Keratinocyte (primary cell): ENCODE measurements at regions not wholly inside any gene's neighbourhood (a gene's known extent, or its start where the extent isn't known, plus 50 kb on each side); places are given as distances from the start of the nearest gene placed in this dataset.

Experiments used
- EZH2 ChIP-seq: IDR thresholded peaks from one replicate; pipeline ENCODE4 v1.6.1; 2012; ENCODE audit warnings: inconsistent platforms, mild to moderate bottlenecking, low read length, moderate library complexity
- TF ChIP-seq, protein P1 (sequence below), 3 experiments: IDR thresholded peaks in 1 of 3; conservative IDR thresholded peaks in 1 of 3; optimal IDR thresholded peaks in 1 of 3; 2 replicates in 2 of 3; 3 replicates in 1 of 3; pipeline versions ENCODE3 to v1.5.1; 2011; ENCODE audit warnings: low read length in 3 of 3, mild to moderate bottlenecking in 3 of 3, moderate library complexity in 2 of 3, control low read depth in 1 of 3, inconsistent platforms in 1 of 3; ENCODE audit not compliant: insufficient read depth in 2 of 3; ENCODE audit errors: extremely low read depth in 1 of 3

DNA sequence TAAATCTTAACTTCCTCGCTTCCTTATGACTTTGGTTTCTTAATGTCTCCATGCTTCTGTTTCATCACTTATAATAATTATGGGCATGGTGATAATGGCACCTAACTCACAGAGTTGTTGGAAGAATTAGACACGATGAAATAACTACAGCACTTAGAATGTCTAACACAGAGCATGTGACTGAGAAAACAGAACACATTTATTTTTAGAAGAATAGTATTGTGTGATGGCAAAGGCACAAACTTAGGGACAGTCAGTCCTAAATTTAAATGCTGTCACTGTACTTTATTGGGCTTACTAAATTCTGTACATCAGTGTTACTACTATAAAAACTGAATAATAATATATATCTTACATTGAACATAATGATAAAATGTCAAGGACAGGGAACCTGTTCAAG, 391.1 kb upstream of the JAG1 start:
- TF ChIP-seq EZH2 = no peak
- TF ChIP-seq, protein P1, sequence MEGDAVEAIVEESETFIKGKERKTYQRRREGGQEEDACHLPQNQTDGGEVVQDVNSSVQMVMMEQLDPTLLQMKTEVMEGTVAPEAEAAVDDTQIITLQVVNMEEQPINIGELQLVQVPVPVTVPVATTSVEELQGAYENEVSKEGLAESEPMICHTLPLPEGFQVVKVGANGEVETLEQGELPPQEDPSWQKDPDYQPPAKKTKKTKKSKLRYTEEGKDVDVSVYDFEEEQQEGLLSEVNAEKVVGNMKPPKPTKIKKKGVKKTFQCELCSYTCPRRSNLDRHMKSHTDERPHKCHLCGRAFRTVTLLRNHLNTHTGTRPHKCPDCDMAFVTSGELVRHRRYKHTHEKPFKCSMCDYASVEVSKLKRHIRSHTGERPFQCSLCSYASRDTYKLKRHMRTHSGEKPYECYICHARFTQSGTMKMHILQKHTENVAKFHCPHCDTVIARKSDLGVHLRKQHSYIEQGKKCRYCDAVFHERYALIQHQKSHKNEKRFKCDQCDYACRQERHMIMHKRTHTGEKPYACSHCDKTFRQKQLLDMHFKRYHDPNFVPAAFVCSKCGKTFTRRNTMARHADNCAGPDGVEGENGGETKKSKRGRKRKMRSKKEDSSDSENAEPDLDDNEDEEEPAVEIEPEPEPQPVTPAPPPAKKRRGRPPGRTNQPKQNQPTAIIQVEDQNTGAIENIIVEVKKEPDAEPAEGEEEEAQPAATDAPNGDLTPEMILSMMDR (optimal IDR thresholded peaks at IDR 0.05 in 1 of 3, IDR thresholded peaks at IDR 0.05 in 1 of 3, conservative IDR thresholded peaks at IDR 0.05 in 1 of 3; ENCODE audit: extremely low read depth in 1 of 3, insufficient read depth in 2 of 3, low read length in 3 of 3) = no peak
